Prostate gland (tissue), 2 donors: ENCODE measurements at regions not wholly inside any gene's neighbourhood (a gene's known extent, or its start where the extent isn't known, plus 50 kb on each side); places are given as distances from the start of the nearest gene placed in this dataset.

Experiments
- DNase-seq: peaks from one replicate; pipeline ENCODE4 v3.0.0-alpha.2; 2019; ENCODE audit warnings: low spot score
- H3K27ac ChIP-seq, 2 donors: fragments of 200-600 bp; sonication (generic); 2 replicates each; pipeline ENCODE4 v1.5.1; 2017 to 2019
- H3K27me3 ChIP-seq: fragments of 200-600 bp; sonication (generic); replicated peaks from 2 replicates; pipeline ENCODE4 v1.5.1; 2019; ENCODE audit not compliant: insufficient read depth
- H3K36me3 ChIP-seq, 2 donors: fragments of 200-600 bp; sonication (generic); 1 replicate in 1 of 2; 2 replicates in 1 of 2; pipeline versions ENCODE4 v1.5.1 to v1.8.1; 2017 to 2019
- H3K4me1 ChIP-seq: fragments of 200-600 bp; sonication (generic); replicated peaks from 2 replicates; pipeline ENCODE4 v1.5.1; 2019
- H3K4me3 ChIP-seq, 2 donors: fragments of 200-600 bp; sonication (generic); 2 replicates each; pipeline ENCODE4 v1.5.1; 2017 to 2019
- H3K9me3 ChIP-seq: fragments of 200-600 bp; sonication (generic); 2 replicates; pipeline ENCODE4 v1.5.1; 2017
- POLR2A ChIP-seq: fragments of 450-650 bp; IDR thresholded peaks from one replicate; pipeline ENCODE4 v1.6.1; 2016; ENCODE audit warnings: antibody characterized with exemption, mild to moderate bottlenecking
- POLR2AphosphoS5 ChIP-seq: sonication (generic); formaldehyde crosslinking; IDR thresholded peaks from one replicate; pipeline ENCODE4 v1.6.1; 2017; ENCODE audit warnings: antibody characterized with exemption
- WGBS: methylation state at CpG from one replicate; pipeline ENCODE4 v1.1.5; 2018; 5-methylcytosine and 5-hydroxymethylcytosine counted together
- intact Hi-C: fragments of 100-400 bp; cut with DNase I; formaldehyde crosslinking; loops from one replicate; pipeline ENCODE4 v1.14.2; 2022
- TF ChIP-seq, protein P1 (sequence below), 4 experiments: fragments of 200-600 bp in 2 of 4; fragments of 450-650 bp in 2 of 4; sonication (generic) in 2 of 4; IDR thresholded peaks; 1 replicate in 3 of 4; 2 replicates in 1 of 4; pipeline ENCODE4 v1.5.1; 2016 to 2019; ENCODE audit warnings: antibody characterized with exemption in 4 of 4, mild to moderate bottlenecking in 2 of 4, moderate library complexity in 2 of 4

DNA sequence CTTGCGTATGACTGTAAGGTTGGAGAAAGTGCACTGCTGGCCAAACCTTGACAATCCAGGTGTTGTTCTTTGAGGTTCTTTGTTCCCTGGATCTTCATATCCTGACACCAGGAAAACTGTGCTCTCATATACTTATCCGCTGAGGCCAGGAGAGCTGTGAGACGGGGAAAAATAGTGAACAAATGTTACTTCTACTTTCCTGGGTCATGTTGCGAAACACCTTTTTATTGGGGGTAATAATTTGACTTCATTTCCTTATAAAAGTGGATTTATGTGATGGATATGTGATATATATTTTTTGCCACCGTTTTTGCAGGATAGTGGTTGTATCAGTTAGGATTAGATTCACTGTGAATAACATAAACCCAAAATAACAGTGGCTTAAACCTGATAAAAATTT lies 336.1 kb downstream of the OSR1 start:
- no peaks in the 10 kb centered on the region for H3K9me3 ChIP-seq
- H3K4me3 ChIP-seq, result no peak overlapping the region
- no peak for TF ChIP-seq POLR2A
- TF ChIP-seq, protein P1, sequence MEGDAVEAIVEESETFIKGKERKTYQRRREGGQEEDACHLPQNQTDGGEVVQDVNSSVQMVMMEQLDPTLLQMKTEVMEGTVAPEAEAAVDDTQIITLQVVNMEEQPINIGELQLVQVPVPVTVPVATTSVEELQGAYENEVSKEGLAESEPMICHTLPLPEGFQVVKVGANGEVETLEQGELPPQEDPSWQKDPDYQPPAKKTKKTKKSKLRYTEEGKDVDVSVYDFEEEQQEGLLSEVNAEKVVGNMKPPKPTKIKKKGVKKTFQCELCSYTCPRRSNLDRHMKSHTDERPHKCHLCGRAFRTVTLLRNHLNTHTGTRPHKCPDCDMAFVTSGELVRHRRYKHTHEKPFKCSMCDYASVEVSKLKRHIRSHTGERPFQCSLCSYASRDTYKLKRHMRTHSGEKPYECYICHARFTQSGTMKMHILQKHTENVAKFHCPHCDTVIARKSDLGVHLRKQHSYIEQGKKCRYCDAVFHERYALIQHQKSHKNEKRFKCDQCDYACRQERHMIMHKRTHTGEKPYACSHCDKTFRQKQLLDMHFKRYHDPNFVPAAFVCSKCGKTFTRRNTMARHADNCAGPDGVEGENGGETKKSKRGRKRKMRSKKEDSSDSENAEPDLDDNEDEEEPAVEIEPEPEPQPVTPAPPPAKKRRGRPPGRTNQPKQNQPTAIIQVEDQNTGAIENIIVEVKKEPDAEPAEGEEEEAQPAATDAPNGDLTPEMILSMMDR (IDR thresholded peaks at IDR 0.05), result no peak
- no peak for TF ChIP-seq POLR2AphosphoS5
- no peaks in the 10 kb centered on the region for H3K27me3 ChIP-seq
- H3K36me3 ChIP-seq, result no peaks in the 10 kb centered on the region
- H3K27ac ChIP-seq, result no peak overlapping the region
- intact Hi-C loops, result no loop called here
- 64% methylated on average over 5 of the region's 5 CpGs for WGBS
- no peak for DNase-seq
- H3K4me1 ChIP-seq, result no peaks in the 10 kb centered on the region

DNA sequence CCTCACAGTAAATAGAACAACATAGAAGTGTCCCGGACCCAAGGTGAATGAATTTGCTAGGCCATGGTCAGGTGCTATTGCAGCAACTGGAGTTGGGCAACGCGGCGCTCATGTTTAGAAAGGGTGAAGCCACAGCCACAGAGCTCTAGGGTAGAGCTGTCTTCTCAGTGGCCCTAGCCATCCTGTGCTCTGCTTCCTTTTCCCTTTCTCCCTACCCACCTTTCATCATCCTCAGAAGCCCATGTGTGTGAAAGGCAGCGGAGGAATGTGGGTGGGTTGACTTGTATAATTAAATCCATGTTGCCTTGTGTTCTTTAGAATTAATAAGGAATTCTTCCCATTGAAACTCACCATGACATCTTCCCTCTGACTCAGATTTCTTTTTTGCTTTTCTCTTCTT lies 336.7 kb downstream of the OSR1 start:
- DNase-seq, result no peak
- H3K27me3 ChIP-seq, result no peaks in the 10 kb centered on the region
- H3K4me3 ChIP-seq, result no peak overlapping the region
- 98% methylated on average over 5 of the region's 5 CpGs for WGBS
- no peak overlapping the region for H3K27ac ChIP-seq
- H3K4me1 ChIP-seq, result no peaks in the 10 kb centered on the region
- intact Hi-C loops, result no loop called here
- TF ChIP-seq POLR2A (no peak), POLR2AphosphoS5 (no peak)
- TF ChIP-seq, protein P1 (IDR thresholded peaks at IDR 0.05), result no peak
- no peaks in the 10 kb centered on the region for H3K9me3 ChIP-seq
- H3K36me3 ChIP-seq, result no peaks in the 10 kb centered on the region

DNA sequence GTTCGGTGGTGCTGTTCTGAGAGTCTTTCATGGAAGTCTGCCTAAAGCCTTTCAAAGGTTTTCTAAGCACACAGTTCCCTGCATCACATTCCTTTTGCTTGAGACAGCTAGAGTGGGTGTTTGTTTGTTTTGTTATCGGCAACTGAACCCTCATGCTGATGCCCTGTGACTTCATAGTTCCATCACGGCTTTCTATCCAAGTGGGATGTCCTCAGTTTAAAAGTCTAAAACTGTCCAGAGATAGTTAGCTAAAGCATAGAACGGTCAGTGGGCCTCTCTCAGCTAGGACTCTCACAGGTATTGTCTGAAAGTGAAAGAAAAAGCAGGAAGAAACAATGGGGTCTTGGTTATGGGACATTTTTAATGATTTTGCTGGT lies 337.3 kb downstream of the OSR1 start:
- intact Hi-C loops, result no loop called here
- H3K9me3 ChIP-seq, result no peaks in the 10 kb centered on the region
- H3K4me3 ChIP-seq, result no peak overlapping the region
- TF ChIP-seq POLR2AphosphoS5 (no peak), POLR2A (no peak)
- no peaks in the 10 kb centered on the region for H3K27me3 ChIP-seq
- no peak for DNase-seq
- no peak overlapping the region for H3K27ac ChIP-seq
- no peaks in the 10 kb centered on the region for H3K36me3 ChIP-seq
- 43% methylated on average over 4 of the region's 4 CpGs for WGBS
- H3K4me1 ChIP-seq, result no peaks in the 10 kb centered on the region

DNA sequence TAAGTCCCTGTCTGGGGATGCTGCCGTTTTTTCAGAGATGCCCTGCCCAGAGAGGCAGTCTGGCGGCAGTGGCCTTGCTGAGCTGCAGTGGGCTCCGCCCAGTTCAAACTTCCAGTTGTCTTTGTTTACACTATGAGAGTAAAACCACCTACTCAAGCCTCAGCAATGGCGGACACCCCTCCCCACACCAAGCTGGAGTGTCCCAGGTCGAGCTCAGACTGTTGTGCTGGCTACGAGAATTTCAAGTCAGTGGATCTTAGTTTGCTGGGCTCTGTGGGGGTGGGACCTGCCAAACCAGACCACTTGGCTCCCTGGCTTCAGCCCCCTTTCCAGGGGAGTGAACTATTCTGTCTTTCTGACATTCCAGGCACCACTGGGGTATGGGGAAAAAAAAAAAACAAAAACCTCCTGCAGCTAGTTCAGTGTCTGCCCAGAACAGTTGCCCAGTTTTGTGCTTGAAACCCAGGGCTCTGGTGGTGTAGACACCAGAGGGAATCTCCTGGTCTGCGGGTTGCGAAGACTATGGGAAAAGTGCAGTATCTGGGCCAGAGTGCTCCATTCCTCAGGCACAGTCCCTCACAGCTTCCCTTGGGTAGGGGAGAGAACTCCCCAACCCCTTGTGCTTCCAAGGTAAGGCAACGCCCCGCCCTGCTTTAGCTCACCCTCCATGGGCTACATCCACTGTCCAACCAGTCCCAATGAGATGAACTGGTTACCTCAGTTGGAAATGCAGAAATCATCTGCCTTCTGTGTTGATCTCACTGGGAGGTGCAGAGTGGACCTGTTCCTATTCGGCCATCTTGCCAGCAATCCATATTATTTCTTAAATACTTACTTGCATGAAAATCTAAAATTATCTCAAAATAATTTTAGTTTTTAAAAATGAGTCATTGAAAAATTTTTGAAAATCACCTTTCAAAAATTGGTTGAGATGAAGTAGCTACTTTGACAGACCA lies 338.0 kb downstream of the OSR1 start:
- WGBS, result 94% methylated on average over 11 of the region's 11 CpGs
- intact Hi-C loops, result no loop called here
- TF ChIP-seq POLR2A (no peak), POLR2AphosphoS5 (no peak)
- TF ChIP-seq, protein P1 (IDR thresholded peaks at IDR 0.05), result no peak

DNA sequence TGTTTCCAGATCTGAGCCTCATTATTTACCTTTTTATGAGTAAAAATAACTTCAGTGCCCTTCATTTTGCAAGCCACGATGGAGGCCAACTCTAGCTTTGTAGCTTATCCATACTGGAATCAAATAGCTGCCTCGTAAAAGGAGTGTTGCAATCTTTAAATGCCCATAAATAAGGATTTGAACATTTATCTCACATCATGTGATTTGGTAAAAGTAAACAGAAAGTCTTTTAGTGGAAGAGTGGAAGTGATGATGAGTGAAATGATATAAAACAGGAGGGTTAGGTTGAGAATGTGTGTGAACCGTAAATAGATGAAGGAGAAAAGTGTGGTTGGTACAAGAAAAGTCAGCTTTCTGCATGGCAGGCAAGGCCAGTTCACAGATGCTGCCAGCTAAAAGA lies 348.9 kb downstream of the OSR1 start:
- peak; percentile 99 for TF ChIP-seq POLR2AphosphoS5
- TF ChIP-seq, protein P1 (IDR thresholded peaks at IDR 0.05), result no peak
- intact Hi-C loops, result no loop called here

More for the DNA sequence above, 338.0 kb downstream of the OSR1 start:
- H3K9me3 ChIP-seq, result no peaks in the 10 kb centered on the region
- DNase-seq, result no peak
- no peaks in the 10 kb centered on the region for H3K36me3 ChIP-seq
- H3K4me1 ChIP-seq, result no peaks in the 10 kb centered on the region
- H3K27ac ChIP-seq, result no peak overlapping the region
- no peak overlapping the region for H3K4me3 ChIP-seq
- no peaks in the 10 kb centered on the region for H3K27me3 ChIP-seq

More for the DNA sequence above, 348.9 kb downstream of the OSR1 start:
- H3K9me3 ChIP-seq, result no peaks in the 10 kb centered on the region
- no peak overlapping the region for H3K4me3 ChIP-seq
- no peaks in the 10 kb centered on the region for H3K27me3 ChIP-seq
- H3K27ac ChIP-seq, result peak overlapping the region; percentile 38
- no peaks in the 10 kb centered on the region for H3K36me3 ChIP-seq
- WGBS, result 23% methylated on average over 3 of the region's 3 CpGs
- peaks cover 6% of the 10 kb centered on the region for H3K4me1 ChIP-seq
- peak; percentile 86 for DNase-seq
